ENCODE measurements at regions not wholly inside any gene's neighbourhood (a gene's known extent, or its start where the extent isn't known, plus 50 kb on each side); places are given as distances from the start of the nearest gene placed in this dataset.

GRCh38 chr6:145260484-145261175 is 474.7 kb downstream of the EPM2A start:
- H3K9me3 ChIP-seq, result no peaks in the 10 kb centered on the region; the same call in 1 of the 2 replicates
- H3K36me3 ChIP-seq (ENCODE audit: control insufficient read depth, insufficient read depth, low read length), result no peaks in the 10 kb centered on the region
- no peak overlapping the region for H3K4me3 ChIP-seq (ENCODE audit: low read depth, low read length)
- BruUV-seq (replicated peaks), result no TSS peak
- intact Hi-C loops (cut with micrococcal nuclease; ENCODE audit: unreplicated experiment), result no loop called here
- no peaks in the 10 kb centered on the region for H3K36me3 Mint-ChIP-seq (ENCODE audit: insufficient read depth, unreplicated experiment)
- no peaks in the 10 kb centered on the region for H3K27me3 ChIP-seq (replicated peaks; ENCODE audit: control insufficient read depth, insufficient read depth, low read length)
- no peak overlapping the region for H3K4me3 Mint-ChIP-seq (ENCODE audit: unreplicated experiment)
- H3K9me3 Mint-ChIP-seq (ENCODE audit: unreplicated experiment), result no peaks in the 10 kb centered on the region
- CTCF ChIA-PET, result no interaction called here
- H3K4me1 ChIP-seq, result peaks cover 4% of the 10 kb centered on the region
- H3K4me1 Mint-ChIP-seq (ENCODE audit: low read depth, unreplicated experiment), result peaks cover 12% of the 10 kb centered on the region
- H3K27me3 Mint-ChIP-seq (ENCODE audit: insufficient read depth, unreplicated experiment), result no peaks in the 10 kb centered on the region
- no peak overlapping the region for H3K27ac Mint-ChIP-seq (ENCODE audit: unreplicated experiment)
- no peak for DNase-seq
- POLR2A ChIA-PET, result no interaction called here
- TF ChIP-seq CTCF (IDR thresholded peaks at IDR 0.05; ENCODE audit: insufficient read depth in 1 of 2, low read depth in 1 of 2, low read length in 1 of 2, severe bottlenecking in 1 of 2, unreplicated experiment in 1 of 2), result no peak

DNA sequence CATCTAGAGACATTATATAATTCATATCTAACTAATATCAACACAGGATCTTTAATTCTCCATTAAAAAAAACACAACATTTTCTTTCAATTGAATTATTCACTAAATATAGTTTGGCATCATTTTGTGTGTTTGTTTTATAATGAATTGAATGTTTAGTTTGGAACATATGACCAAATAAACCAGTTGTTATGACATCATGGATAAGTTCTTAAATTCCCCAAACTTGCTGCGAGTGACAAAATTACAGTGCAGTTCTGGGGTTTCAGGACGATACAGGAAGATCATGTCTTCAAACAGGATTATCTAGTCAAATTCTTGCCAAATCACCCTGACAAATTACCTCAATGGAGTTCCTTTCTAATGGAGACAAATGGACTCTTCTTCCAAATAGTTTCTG is 473.6 kb downstream of the EPM2A start:
- no peaks in the 10 kb centered on the region for H3K9me3 ChIP-seq

GRCh38 chr6:145262771-145263170 is 472.5 kb downstream of the EPM2A start:
- no peaks in the 10 kb centered on the region for H3K9me3 Mint-ChIP-seq (ENCODE audit: unreplicated experiment)
- H3K36me3 Mint-ChIP-seq (ENCODE audit: insufficient read depth, unreplicated experiment), result no peaks in the 10 kb centered on the region
- intact Hi-C loops (cut with micrococcal nuclease; ENCODE audit: unreplicated experiment), result no loop called here
- no peak for DNase-seq
- H3K4me3 Mint-ChIP-seq (ENCODE audit: unreplicated experiment), result no peak overlapping the region
- no TSS peak for BruUV-seq (replicated peaks)
- Histone ChIP-seq H3K9me3 (no peaks in the 10 kb centered on the region), H3K27me3 (replicated peaks; ENCODE audit: control insufficient read depth, insufficient read depth, low read length) (no peaks in the 10 kb centered on the region), H3K4me3 (ENCODE audit: low read depth, low read length) (no peak overlapping the region), H3K36me3 (ENCODE audit: control insufficient read depth, insufficient read depth, low read length) (no peaks in the 10 kb centered on the region), H3K4me1 (peaks cover 23% of the 10 kb centered on the region)
- H3K27me3 Mint-ChIP-seq (ENCODE audit: insufficient read depth, unreplicated experiment), result no peaks in the 10 kb centered on the region
- POLR2A ChIA-PET, result no interaction called here
- no peak overlapping the region for H3K27ac Mint-ChIP-seq (ENCODE audit: unreplicated experiment)
- CTCF ChIA-PET, result no interaction called here
- peaks cover 31% of the 10 kb centered on the region for H3K4me1 Mint-ChIP-seq (ENCODE audit: low read depth, unreplicated experiment)
- TF ChIP-seq CTCF (IDR thresholded peaks at IDR 0.05; ENCODE audit: insufficient read depth in 1 of 2, low read depth in 1 of 2, low read length in 1 of 2, severe bottlenecking in 1 of 2, unreplicated experiment in 1 of 2), result no peak

More for the DNA sequence above, 473.6 kb downstream of the EPM2A start:
- Histone ChIP-seq H3K27me3 (replicated peaks; ENCODE audit: control insufficient read depth, insufficient read depth, low read length) (no peaks in the 10 kb centered on the region), H3K4me1 (peaks cover 16% of the 10 kb centered on the region), H3K4me3 (ENCODE audit: low read depth, low read length) (no peak overlapping the region), H3K36me3 (ENCODE audit: control insufficient read depth, insufficient read depth, low read length) (no peaks in the 10 kb centered on the region)
- TF ChIP-seq CTCF (IDR thresholded peaks at IDR 0.05; ENCODE audit: insufficient read depth in 1 of 2, low read depth in 1 of 2, low read length in 1 of 2, severe bottlenecking in 1 of 2, unreplicated experiment in 1 of 2), result no peak
- no peak for DNase-seq
- H3K27ac Mint-ChIP-seq (ENCODE audit: unreplicated experiment), result no peak overlapping the region
- peaks cover 23% of the 10 kb centered on the region for H3K4me1 Mint-ChIP-seq (ENCODE audit: low read depth, unreplicated experiment)
- intact Hi-C loops (cut with micrococcal nuclease; ENCODE audit: unreplicated experiment), result no loop called here
- no peak overlapping the region for H3K4me3 Mint-ChIP-seq (ENCODE audit: unreplicated experiment)
- H3K36me3 Mint-ChIP-seq (ENCODE audit: insufficient read depth, unreplicated experiment), result no peaks in the 10 kb centered on the region
- no peaks in the 10 kb centered on the region for H3K9me3 Mint-ChIP-seq (ENCODE audit: unreplicated experiment)
- CTCF ChIA-PET, result no interaction called here
- H3K27me3 Mint-ChIP-seq (ENCODE audit: insufficient read depth, unreplicated experiment), result no peaks in the 10 kb centered on the region
- no TSS peak for BruUV-seq (replicated peaks)
- POLR2A ChIA-PET, result no interaction called here
